HG02970 (cell line): ENCODE measurements at regions not wholly inside any gene's neighbourhood (a gene's known extent, or its start where the extent isn't known, plus 50 kb on each side); places are given as distances from the start of the nearest gene placed in this dataset.

Experiments
- ATAC-seq: cut with Tn5 transposase; IDR thresholded peaks from one replicate; pipeline ENCODE4 v1.9.1; 2021; ENCODE audit warnings: mild to moderate bottlenecking, moderate library complexity, moderate number of reproducible peaks; ENCODE audit not compliant: unreplicated experiment, low FRiP score

GRCh38 chr17:77681861-77682260 lies 276.6 kb upstream of the TNRC6C start:
- no peak for ATAC-seq

GRCh38 chr17:77684803-77685798 lies 273.4 kb upstream of the TNRC6C start:
- ATAC-seq = no peak

GRCh38 chr17:77685881-77686486 lies 272.5 kb upstream of the TNRC6C start:
- no peak for ATAC-seq

- no peak for ATAC-seq
Measured at GRCh38 chr17:77686903-77687302, 271.6 kb upstream of the TNRC6C start.

GRCh38 chr17:77687417-77687816 lies 271.1 kb upstream of the TNRC6C start:
- ATAC-seq = no peak

GRCh38 chr17:77687921-77688320 lies 270.6 kb upstream of the TNRC6C start:
- ATAC-seq = no peak

GRCh38 chr17:77688369-77688768 lies 270.1 kb upstream of the TNRC6C start:
- no peak for ATAC-seq

GRCh38 chr17:77690271-77691161 lies 268.0 kb upstream of the TNRC6C start:
- ATAC-seq = no peak

- ATAC-seq = no peak
Measured at GRCh38 chr17:77691216-77692085, 267.1 kb upstream of the TNRC6C start.

- no peak for ATAC-seq
Measured at GRCh38 chr17:77692571-77693161, 265.8 kb upstream of the TNRC6C start.

GRCh38 chr17:77693301-77693700 lies 265.2 kb upstream of the TNRC6C start:
- ATAC-seq = no peak

GRCh38 chr17:77693776-77694175 lies 264.7 kb upstream of the TNRC6C start:
- no peak for ATAC-seq

GRCh38 chr17:77694391-77695363 lies 263.8 kb upstream of the TNRC6C start:
- no peak for ATAC-seq

GRCh38 chr17:77695386-77695785 lies 263.1 kb upstream of the TNRC6C start:
- ATAC-seq = no peak

- no peak for ATAC-seq
Measured at GRCh38 chr17:77696151-77696720, 262.3 kb upstream of the TNRC6C start.

- no peak for ATAC-seq
Measured at GRCh38 chr17:77696721-77697460, 261.6 kb upstream of the TNRC6C start.
